Uterus (tissue), 2 donors: ENCODE measurements at regions not wholly inside any gene's neighbourhood (a gene's known extent, or its start where the extent isn't known, plus 50 kb on each side); places are given as distances from the start of the nearest gene placed in this dataset.

Experiments
- CTCF ChIP-seq, 4 experiments: fragments of 200-600 bp in 2 of 4; fragments of 450-650 bp in 2 of 4; sonication (generic) in 2 of 4; IDR thresholded peaks; one replicate each; pipeline ENCODE4 v1.5.1; 2016 to 2019; ENCODE audit warnings: antibody characterized with exemption in 4 of 4, mild to moderate bottlenecking in 2 of 4, moderate library complexity in 1 of 4
- POLR2A ChIP-seq, 2 donors: fragments of 450-650 bp; IDR thresholded peaks; one replicate each; pipeline ENCODE4 v1.6.1; 2016; ENCODE audit warnings: antibody characterized with exemption in 2 of 2, mild to moderate bottlenecking in 1 of 2, moderate library complexity in 1 of 2

DNA sequence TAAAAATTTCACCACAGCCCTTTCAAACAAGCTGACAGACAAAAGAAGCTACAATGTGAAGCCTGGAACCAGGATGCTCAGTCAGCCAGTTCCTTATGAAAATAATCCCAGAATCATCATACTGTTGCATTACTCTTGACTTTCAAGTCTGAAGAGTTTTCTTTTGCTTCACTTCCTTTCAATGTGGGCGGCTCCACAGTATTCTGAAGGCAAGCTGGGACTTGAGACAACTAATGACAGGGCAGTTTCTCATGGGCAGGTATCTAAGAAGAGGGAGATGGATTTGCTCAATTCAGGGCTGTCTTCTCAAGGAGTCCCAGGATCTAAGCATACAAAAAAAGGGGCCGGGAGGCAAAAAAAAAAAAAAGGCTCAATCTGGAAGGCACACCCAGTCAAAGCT is 173.4 kb downstream of the PAPSS1 start:
- no peak for TF ChIP-seq POLR2A (IDR thresholded peaks at IDR 0.05)
- TF ChIP-seq CTCF (IDR thresholded peaks at IDR 0.05), result no peak
